ENCODE measurements at regions not wholly inside any gene's neighbourhood (a gene's known extent, or its start where the extent isn't known, plus 50 kb on each side); places are given as distances from the start of the nearest gene placed in this dataset.

- CTCF ChIA-PET = no interaction called here
- no peak overlapping the region for H2AFZ ChIP-seq (replicated peaks; ENCODE audit: low read length, poor library complexity)
- intact Hi-C loops (cut with micrococcal nuclease) (loop anchor here (5.0 kb wide), 1 partner anchor 400 kb away; no protein-coding TSS in a partner anchor), dilution Hi-C loops (cut with HindIII; ENCODE audit: low sequenced_read_pairs, unreplicated experiment) (no loop called here), in situ Hi-C loops (cut with MboI; ENCODE audit: low sequenced_read_pairs) (no loop called here)
- no peak overlapping the region for H3K4me2 ChIP-seq (ENCODE audit: low read depth, low read length)
- H3K27me3 ChIP-seq (ENCODE audit: control insufficient read depth, insufficient read depth, low read length) = peaks cover 49% of the 10 kb centered on the region
- no peak overlapping the region for H3K4me3 ChIP-seq (ENCODE audit: insufficient read depth, low read depth, low read length)
- no peak overlapping the region for H2BK120ac ChIP-seq (ENCODE audit: low read depth, low read length)
- H3K36me3 ChIP-seq (ENCODE audit: control insufficient read depth, insufficient read depth, low read length) = no peaks in the 10 kb centered on the region
- no peaks in the 10 kb centered on the region for H4K20me1 ChIP-seq (ENCODE audit: insufficient read depth, low read length)
- H3K79me1 ChIP-seq (ENCODE audit: low read depth in 1 of 2, low read length in 2 of 2) = no peaks in the 10 kb centered on the region
- H3K9me1 ChIP-seq (ENCODE audit: insufficient read depth, low read length) = no peaks in the 10 kb centered on the region
- H4K8ac ChIP-seq (ENCODE audit: low read depth in 2 of 2, low read length in 2 of 2) = no peak overlapping the region
- 0 out of 2 replicates have a peak, but pooled peaks cover 2% of the 10 kb centered on the region for H3K9me3 ChIP-seq (ENCODE audit: control insufficient read depth, insufficient read depth, low read length)
- peaks cover 2% of the 10 kb centered on the region; the same call in 1 of the 2 replicates for H3K4me1 ChIP-seq (ENCODE audit: control insufficient read depth, insufficient read depth, low read length)
- no peak overlapping the region for H3K56ac ChIP-seq (ENCODE audit: extremely low read depth, insufficient read depth, low read length)
- H4K5ac ChIP-seq (ENCODE audit: low read depth, low read length) = no peak overlapping the region
- H2BK5ac ChIP-seq (ENCODE audit: low read depth, low read length, poor library complexity, severe bottlenecking) = no peak overlapping the region
- H2AK5ac ChIP-seq (ENCODE audit: low read depth, low read length) = no peak overlapping the region
- no peak overlapping the region for H4K91ac ChIP-seq (ENCODE audit: insufficient read depth, low read depth, low read length)
- H2BK20ac ChIP-seq (ENCODE audit: low read depth, low read length) = no peak overlapping the region
- no peak overlapping the region for H3K23ac ChIP-seq (ENCODE audit: low read depth, low read length)
- DNase-seq (no peak), ATAC-seq (ENCODE audit: low read depth) (no peak)
- POLR2A ChIA-PET (ENCODE audit: unreplicated experiment) = no interaction called here
- no peak overlapping the region for H3K4ac ChIP-seq (ENCODE audit: low read depth, low read length)
- H3K27ac ChIP-seq (ENCODE audit: insufficient read depth, low read length) = no peak overlapping the region
- no peak overlapping the region for H3K14ac ChIP-seq (replicated peaks; ENCODE audit: low read depth, low read length)
- no TSS peak for BruUV-seq (replicated peaks)
- no peak overlapping the region for H3K9ac ChIP-seq (ENCODE audit: low read depth, low read length)
- H3K18ac ChIP-seq (ENCODE audit: low read depth, low read length) = no peak overlapping the region
- no CpG with 5 or more reads among the region's 2 CpGs for WGBS, 2 experiments (ENCODE audit: extremely low coverage in 2 of 2, insufficient read length in 1 of 2)
- H2BK15ac ChIP-seq (ENCODE audit: low read depth, low read length) = no peak overlapping the region
- TF ChIP-seq CTCF (conservative IDR thresholded peaks at IDR 0.05; ENCODE audit: low read depth, low read length) (no peak), MAFK (IDR thresholded peaks at IDR 0.05; ENCODE audit: low read depth, low read length) (no peak), BHLHE40 (IDR thresholded peaks at IDR 0.05; ENCODE audit: low read depth, low read length) (no peak), MAZ (IDR thresholded peaks at IDR 0.05; ENCODE audit: borderline replicate concordance, low read depth, low read length) (no peak), RAD21 (IDR thresholded peaks at IDR 0.05; ENCODE audit: low read length) (no peak), ELK1 (IDR thresholded peaks at IDR 0.05; ENCODE audit: borderline replicate concordance, low read depth, low read length) (no peak), RFX5 (IDR thresholded peaks at IDR 0.05; ENCODE audit: low read depth, low read length) (no peak), FOS (IDR thresholded peaks at IDR 0.05; ENCODE audit: low read depth, low read length) (no peak), CEBPB (IDR thresholded peaks at IDR 0.05; ENCODE audit: low read depth, low read length) (no peak), SMC3 (IDR thresholded peaks at IDR 0.05; ENCODE audit: low read depth, low read length) (no peak), NFE2L2 (IDR thresholded peaks at IDR 0.05; ENCODE audit: low read depth, low read length) (no peak), POLR2A (IDR thresholded peaks at IDR 0.05; ENCODE audit: low read depth, low read length) (no peak), USF2 (IDR thresholded peaks at IDR 0.05; ENCODE audit: low read depth, low read length) (no peak), RCOR1 (IDR thresholded peaks at IDR 0.05; ENCODE audit: insufficient replicate concordance, low read length) (no peak), MXI1 (IDR thresholded peaks at IDR 0.05; ENCODE audit: borderline replicate concordance, low read depth, low read length) (no peak), CHD1 (IDR thresholded peaks at IDR 0.05; ENCODE audit: low read depth, low read length) (no peak)
- H2AK9ac ChIP-seq (replicated peaks; ENCODE audit: low read depth, low read length, poor library complexity) = no peak overlapping the region
Measured at GRCh38 chr5:88661806-88662207, 221.2 kb downstream of the MEF2C start.

Measured in IMR-90 (cell line).